Putamen (tissue), 1 donor: ENCODE measurements at regions not wholly inside any gene's neighbourhood (a gene's known extent, or its start where the extent isn't known, plus 50 kb on each side); places are given as distances from the start of the nearest gene placed in this dataset.

Experiments used
- DNase-seq: peaks from one replicate; pipeline ENCODE4 v3.0.0-alpha.2; 2016; ENCODE audit warnings: low spot score

GRCh38 chr12:131378176-131378842, 332.6 kb upstream of the SFSWAP start:
- DNase-seq = no peak

DNA sequence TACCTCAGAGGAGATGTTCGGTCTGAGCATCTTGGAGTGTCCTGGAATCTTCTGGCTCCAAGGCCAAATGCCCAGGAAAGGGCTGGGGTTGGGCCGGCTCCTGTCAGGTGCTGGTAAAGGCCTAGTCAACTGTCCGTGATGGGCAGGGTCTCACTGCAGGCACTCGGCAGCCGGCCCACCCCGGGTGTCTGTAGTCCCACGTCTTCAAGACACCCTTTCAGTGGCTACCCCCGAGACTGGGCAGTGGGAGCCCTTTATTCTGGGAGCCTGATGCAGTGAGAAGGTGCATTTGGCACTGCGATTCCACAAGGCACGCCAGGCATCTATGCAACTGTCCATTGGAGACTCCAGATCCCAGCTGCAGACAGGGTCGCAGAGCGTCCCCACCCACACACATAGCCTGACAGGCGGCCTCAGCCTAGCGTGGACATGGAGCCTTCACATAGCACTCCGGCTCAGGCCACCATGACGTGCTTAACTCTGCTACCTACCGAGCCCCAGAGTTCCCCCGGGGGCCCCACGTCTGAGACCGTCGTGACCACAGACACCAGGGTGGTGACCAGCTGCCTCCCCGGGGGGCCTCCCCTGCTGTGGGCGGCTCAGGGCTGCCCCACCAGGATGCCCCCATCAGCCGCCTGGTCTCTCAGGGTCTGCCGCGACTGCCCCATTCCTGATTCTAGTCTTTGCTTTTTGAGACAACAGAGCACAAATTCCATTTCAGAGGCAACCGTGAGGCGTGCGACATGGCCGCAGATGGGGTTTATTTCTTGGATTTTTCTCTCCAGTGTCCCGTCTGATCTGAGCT, 331.8 kb upstream of the SFSWAP start:
- no peak for DNase-seq

GRCh38 chr12:131379738-131380137, 331.2 kb upstream of the SFSWAP start:
- DNase-seq = no peak

DNA sequence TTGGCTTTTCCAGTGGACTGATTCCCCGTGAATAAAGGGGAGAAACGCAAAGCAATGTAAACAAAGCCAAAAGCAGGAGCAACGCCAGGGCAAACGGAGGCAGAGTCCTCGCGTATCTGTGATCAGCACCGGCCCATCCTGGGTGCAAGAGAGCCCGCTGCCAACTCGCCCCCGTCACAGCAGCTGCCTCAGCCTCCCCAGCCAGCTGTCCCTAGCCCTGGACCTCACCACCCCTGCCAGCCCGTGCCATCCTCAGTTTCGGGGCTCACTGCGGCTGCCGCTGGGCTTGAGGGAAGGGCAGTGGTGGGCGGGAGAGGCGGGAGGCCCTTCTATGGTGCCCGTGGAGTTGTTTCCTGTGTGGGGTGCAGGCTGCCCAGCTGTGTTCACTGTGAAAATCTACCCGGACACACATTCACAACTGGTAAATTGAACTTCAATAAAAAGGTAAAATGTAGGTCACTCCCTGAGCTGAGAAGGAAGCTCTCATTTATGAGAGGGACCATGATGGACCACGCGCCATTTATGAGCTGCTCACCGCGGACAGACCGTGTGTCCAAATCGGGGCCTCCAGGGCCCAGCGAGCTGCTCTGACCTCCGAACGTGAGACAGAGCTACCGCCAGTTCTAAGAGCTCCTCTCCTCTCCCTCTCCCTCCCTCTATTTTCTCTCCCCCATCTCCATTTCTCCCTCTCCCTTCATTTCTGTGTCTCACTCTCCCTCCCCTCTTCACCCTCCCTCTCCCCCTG, 330.5 kb upstream of the SFSWAP start:
- no peak for DNase-seq

- DNase-seq = no peak
These were observed 329.8 kb upstream of the SFSWAP start for GRCh38 chr12:131380965-131381705.

GRCh38 chr12:131381716-131382430, 329.0 kb upstream of the SFSWAP start:
- DNase-seq = no peak

GRCh38 chr12:131383291-131383690, 327.6 kb upstream of the SFSWAP start:
- no peak for DNase-seq

- DNase-seq = no peak
These were observed 326.9 kb upstream of the SFSWAP start for GRCh38 chr12:131383741-131384543.

- DNase-seq = no peak
These were observed 326.4 kb upstream of the SFSWAP start for GRCh38 chr12:131384544-131384855.

DNA sequence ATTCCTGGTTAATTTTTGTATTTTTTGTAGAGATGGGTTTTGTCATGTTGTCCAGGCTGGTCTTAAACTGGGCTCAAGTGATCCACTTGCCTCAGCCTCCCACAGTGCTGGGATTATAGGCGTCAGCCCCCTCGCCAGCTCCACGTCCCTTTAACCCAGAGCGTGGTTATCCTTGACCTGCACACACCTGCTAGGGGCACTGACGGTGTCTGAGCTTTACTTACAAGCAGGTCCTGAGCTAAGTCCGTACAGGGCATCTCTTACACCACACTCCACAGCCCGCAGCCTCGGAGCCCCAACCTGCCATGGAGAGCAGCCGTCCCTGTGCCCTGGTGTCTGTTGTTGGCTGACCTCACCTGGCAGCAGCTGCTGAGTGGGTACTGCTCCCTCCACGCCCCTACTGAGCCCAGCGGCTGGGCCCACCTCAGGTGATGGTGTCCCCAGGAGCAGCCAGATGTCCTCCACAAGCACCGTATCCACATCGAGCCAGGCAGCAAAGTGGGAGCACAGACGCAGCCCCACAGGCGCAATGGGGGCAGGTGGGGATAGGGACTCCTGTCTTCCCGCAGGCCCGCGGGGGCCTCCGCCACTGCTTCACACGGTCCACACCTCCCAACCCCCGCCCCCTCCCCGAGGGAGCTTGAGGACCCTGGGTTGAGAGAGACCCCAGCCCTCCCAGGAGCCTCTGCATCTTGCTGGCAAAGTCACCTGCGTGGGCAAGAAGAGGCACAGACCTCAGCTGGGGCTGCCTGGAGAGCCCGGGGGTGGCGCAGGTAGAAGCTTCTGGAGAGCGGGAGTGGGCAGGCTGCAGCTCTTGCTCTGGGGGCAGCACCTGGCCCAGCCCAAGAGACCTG, 325.4 kb upstream of the SFSWAP start:
- DNase-seq = no peak

DNA sequence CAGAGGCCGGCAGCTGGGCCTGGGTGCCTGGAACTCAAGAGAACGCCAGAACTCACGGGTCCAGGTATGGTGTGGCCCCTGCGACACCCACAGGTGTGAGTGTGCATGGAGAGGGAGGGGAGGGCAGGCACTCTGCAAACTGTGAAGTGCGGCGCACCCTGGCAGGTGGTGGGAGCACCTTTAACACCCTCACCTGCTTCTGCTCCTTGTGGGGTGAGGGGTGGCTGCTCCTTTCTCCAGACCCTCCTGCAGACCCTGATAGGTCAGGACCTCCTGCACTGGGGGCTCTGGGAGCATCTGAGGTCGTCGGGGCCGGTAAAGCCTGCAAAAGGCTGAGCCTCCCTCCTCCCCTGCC, 324.7 kb upstream of the SFSWAP start:
- DNase-seq = no peak

DNA sequence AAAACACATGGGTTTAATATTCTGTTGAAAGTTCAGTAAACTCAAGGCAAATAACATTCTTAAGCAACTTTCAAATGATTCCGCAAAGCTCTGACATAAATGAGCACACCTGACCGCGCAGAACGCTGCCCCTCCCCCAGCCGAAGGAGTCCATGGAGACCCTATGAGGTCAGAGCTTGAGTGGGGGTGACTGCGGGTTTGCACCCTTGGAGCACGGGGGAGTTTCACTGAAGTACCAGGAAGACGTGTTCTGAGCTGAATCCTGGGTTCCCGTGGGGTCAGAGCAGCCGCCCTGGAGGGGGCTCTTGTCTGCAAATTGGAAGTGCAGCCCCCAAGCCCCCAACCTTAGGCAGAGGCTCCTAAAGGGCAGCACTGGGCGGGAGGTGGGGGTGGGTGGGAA, 324.1 kb upstream of the SFSWAP start:
- DNase-seq = no peak

- DNase-seq = no peak
These were observed 323.4 kb upstream of the SFSWAP start for GRCh38 chr12:131387281-131388163.

GRCh38 chr12:131388164-131389053, 322.5 kb upstream of the SFSWAP start:
- DNase-seq = peak; percentile 48

GRCh38 chr12:131389054-131390013, 321.6 kb upstream of the SFSWAP start:
- DNase-seq = no peak

GRCh38 chr12:131390412-131391334, 320.2 kb upstream of the SFSWAP start:
- no peak for DNase-seq
